Stimulated activated naive B cell treated with anti-CD40 and anti-IgM and Interleukin-4, amounts not matched to agents 10 μg/mL and 1 μg/mL and 100 μg/mL, for 72 hours (primary cell): ENCODE measurements at regions not wholly inside any gene's neighbourhood (a gene's known extent, or its start where the extent isn't known, plus 50 kb on each side); places are given as distances from the start of the nearest gene placed in this dataset.

Source experiments
- ATAC-seq, 2 donors: fragments of 150-1000 bp; cut with Tn5 transposase; replicated peaks; 2 replicates each; pipeline ENCODE4 v1.10.0; 2021; ENCODE audit warnings: moderate library complexity in 1 of 2
- DNase-seq: peaks from one replicate; pipeline ENCODE4 v3.0.0; 2021
- H3K27ac Mint-ChIP-seq: one replicate; pipeline ENCODE4 v1.8.0; 2022; ENCODE audit warnings: mild to moderate bottlenecking, mixed read lengths
- H3K27me3 Mint-ChIP-seq, 2 donors: one replicate each; pipeline ENCODE4 v1.8.0; 2022; ENCODE audit warnings: mixed read lengths in 2 of 2
- H3K36me3 Mint-ChIP-seq, 2 donors: one replicate each; pipeline ENCODE4 v1.8.0; 2022; ENCODE audit warnings: mixed read lengths in 2 of 2, mild to moderate bottlenecking in 1 of 2
- H3K4me1 Mint-ChIP-seq, 2 donors: one replicate each; pipeline ENCODE4 v1.8.0; 2022; ENCODE audit warnings: mixed read lengths in 2 of 2, mild to moderate bottlenecking in 1 of 2
- H3K4me3 Mint-ChIP-seq, 2 donors: one replicate each; pipeline ENCODE4 v1.8.0; 2022; ENCODE audit warnings: mild to moderate bottlenecking in 2 of 2, mixed read lengths in 2 of 2, moderate library complexity in 1 of 2
- H3K9me3 Mint-ChIP-seq, 2 donors: one replicate each; pipeline ENCODE4 v1.8.0; 2022; ENCODE audit warnings: mixed read lengths in 2 of 2, mild to moderate bottlenecking in 1 of 2

GRCh38 chr9:26368241-26368640, 524.4 kb downstream of the CAAP1 start:
- H3K9me3 Mint-ChIP-seq, result peaks cover 0 to 4% of the 10 kb centered on the region in 2 donors
- ATAC-seq, result no peak

DNA sequence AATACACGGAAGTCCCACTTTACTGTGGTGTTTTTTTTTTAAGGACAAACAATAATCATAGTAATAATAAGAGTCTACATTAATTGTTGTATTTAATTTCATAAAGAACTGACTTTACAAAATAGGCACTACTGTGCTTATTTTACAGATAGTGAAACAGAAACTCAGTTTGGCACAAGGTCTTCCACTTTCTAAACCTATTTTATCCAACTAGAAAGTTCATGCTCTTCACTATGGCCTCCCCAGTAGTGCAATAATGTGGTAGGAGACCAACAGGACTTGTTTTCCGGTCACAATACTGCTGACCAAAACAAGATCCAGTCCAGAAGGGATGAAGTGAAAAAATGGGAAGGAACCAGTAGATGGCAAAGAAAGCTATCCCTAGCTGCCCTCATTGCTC, 531.6 kb downstream of the CAAP1 start:
- ATAC-seq, result no peak
- H3K4me1 Mint-ChIP-seq, result no peaks in the 10 kb centered on the region
- no peaks in the 10 kb centered on the region for H3K27me3 Mint-ChIP-seq

More at GRCh38 chr9:26368241-26368640, 524.4 kb downstream of the CAAP1 start:
- Mint-ChIP-seq H3K36me3 (no peaks in the 10 kb centered on the region), H3K27ac (no peak overlapping the region), H3K4me3 (no peak overlapping the region), H3K4me1 (no peaks in the 10 kb centered on the region), H3K27me3 (no peaks in the 10 kb centered on the region)
- no peak for DNase-seq

GRCh38 chr9:26358836-26359235, 533.8 kb downstream of the CAAP1 start:
- no peaks in the 10 kb centered on the region for H3K36me3 Mint-ChIP-seq
- ATAC-seq, result no peak
- no peak overlapping the region for H3K27ac Mint-ChIP-seq
- no peaks in the 10 kb centered on the region for H3K27me3 Mint-ChIP-seq
- no peak overlapping the region for H3K4me3 Mint-ChIP-seq
- no peak for DNase-seq
- no peaks in the 10 kb centered on the region for H3K4me1 Mint-ChIP-seq
- H3K9me3 Mint-ChIP-seq, result peaks cover 0 to 4% of the 10 kb centered on the region in 2 donors

More for the DNA sequence above, 531.6 kb downstream of the CAAP1 start:
- Mint-ChIP-seq H3K4me3 (no peak overlapping the region), H3K9me3 (peaks cover 0 to 5% of the 10 kb centered on the region in 2 donors), H3K36me3 (no peaks in the 10 kb centered on the region), H3K27ac (no peak overlapping the region)
- DNase-seq, result no peak

DNA sequence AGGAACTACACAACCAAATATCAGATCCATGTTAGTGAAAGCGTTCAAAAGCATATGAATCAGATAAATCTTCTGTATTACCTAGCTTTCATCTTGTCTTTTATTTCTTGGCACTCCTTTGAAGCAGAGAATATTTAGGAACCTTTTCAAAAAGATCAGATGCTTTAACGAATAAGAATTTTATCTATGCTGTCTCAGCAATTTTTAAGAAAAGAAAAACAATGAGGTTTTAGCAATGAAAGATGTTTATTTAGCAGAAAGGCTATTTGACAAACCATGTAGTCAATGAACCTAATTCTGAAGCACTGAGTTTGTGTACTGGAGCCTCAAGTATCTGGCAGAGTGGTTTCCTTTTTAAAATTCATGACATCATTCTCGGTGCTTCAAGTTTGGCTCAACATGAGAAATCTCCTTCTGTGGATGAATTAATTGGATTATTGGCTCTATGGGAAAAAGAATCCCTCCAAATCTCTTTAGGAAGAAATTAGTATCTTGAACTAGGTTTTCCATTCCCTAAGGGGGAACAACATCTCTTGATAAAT, 534.7 kb downstream of the CAAP1 start:
- DNase-seq, result no peak

GRCh38 chr9:26356491-26356890, 536.1 kb downstream of the CAAP1 start:
- DNase-seq (no peak), ATAC-seq (no peak)
- Mint-ChIP-seq H3K9me3 (peaks cover 2 to 4% of the 10 kb centered on the region in 2 donors), H3K27ac (no peak overlapping the region), H3K36me3 (no peaks in the 10 kb centered on the region), H3K4me3 (no peak overlapping the region), H3K4me1 (no peaks in the 10 kb centered on the region), H3K27me3 (no peaks in the 10 kb centered on the region)

More for the DNA sequence above, 534.7 kb downstream of the CAAP1 start:
- Mint-ChIP-seq H3K27me3 (no peaks in the 10 kb centered on the region), H3K4me3 (no peak overlapping the region), H3K27ac (no peak overlapping the region), H3K36me3 (no peaks in the 10 kb centered on the region), H3K4me1 (no peaks in the 10 kb centered on the region), H3K9me3 (peaks cover 0 to 5% of the 10 kb centered on the region in 2 donors)
- no peak for ATAC-seq

DNA sequence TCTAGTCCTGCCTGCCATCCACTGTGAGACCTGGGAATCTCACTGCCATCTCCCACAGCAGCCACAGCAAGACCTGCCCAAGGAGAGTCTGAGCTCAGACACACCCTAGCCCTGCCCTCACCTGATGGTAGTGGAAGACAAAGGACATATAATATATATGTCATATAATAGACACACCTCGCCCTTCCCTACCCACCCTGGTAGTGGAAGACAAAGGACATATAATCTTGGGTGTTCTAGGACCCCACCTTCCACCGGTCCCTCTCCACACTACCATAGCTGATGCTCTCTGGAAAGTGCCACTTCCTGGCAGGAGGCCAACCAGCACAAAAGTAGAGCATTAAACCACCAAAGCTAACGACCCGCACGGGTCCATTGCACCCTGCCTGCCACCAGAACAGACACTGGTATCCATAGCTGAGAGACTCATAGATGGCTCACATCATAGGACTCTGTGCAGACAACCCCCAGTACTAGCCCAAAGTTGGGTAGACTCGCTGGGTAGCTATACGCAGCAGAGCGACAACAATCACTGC, 545.6 kb downstream of the CAAP1 start:
- DNase-seq (no peak), ATAC-seq (no peak)
- no peak overlapping the region for H3K4me3 Mint-ChIP-seq
- peaks cover 0 to 2% of the 10 kb centered on the region in 2 donors for H3K36me3 Mint-ChIP-seq
- H3K27ac Mint-ChIP-seq, result no peak overlapping the region
- no peaks in the 10 kb centered on the region for H3K27me3 Mint-ChIP-seq
- H3K4me1 Mint-ChIP-seq, result no peaks in the 10 kb centered on the region
- H3K9me3 Mint-ChIP-seq, result peaks cover 11 to 19% of the 10 kb centered on the region in 2 donors

DNA sequence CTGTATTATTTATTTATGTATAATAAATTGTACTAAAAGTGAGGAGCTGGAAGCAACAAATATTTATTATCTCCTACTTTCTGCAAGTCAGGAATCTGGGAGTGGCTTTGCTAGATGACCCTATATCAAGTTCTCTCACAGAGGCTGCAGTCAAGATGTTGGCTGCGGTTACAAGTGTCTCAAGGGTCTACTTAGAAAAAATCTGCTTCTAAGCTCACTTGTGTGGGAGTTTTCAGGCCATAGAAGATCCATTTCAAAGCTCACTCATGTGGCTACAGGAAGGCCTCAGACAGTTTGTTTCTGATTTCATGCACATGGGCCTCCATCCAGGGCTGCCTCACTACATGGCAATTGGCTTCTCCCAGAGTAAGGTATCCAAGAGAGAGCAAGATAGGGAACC, 551.1 kb downstream of the CAAP1 start:
- Mint-ChIP-seq H3K27me3 (no peaks in the 10 kb centered on the region), H3K4me3 (no peak overlapping the region)
- ATAC-seq, result no peak

GRCh38 chr9:26339796-26340195, 552.8 kb downstream of the CAAP1 start:
- no peak for ATAC-seq
- no peak for DNase-seq
- Mint-ChIP-seq H3K9me3 (peaks cover 7 to 15% of the 10 kb centered on the region in 2 donors), H3K4me1 (no peaks in the 10 kb centered on the region), H3K36me3 (peaks cover 0 to 2% of the 10 kb centered on the region in 2 donors), H3K27me3 (no peaks in the 10 kb centered on the region), H3K27ac (no peak overlapping the region), H3K4me3 (no peak overlapping the region)

More for the DNA sequence above, 551.1 kb downstream of the CAAP1 start:
- Mint-ChIP-seq H3K9me3 (peaks cover 7 to 15% of the 10 kb centered on the region in 2 donors), H3K4me1 (no peaks in the 10 kb centered on the region), H3K36me3 (peaks cover 0 to 2% of the 10 kb centered on the region in 2 donors), H3K27ac (no peak overlapping the region)
- DNase-seq, result no peak

- ATAC-seq (no peak), DNase-seq (no peak)
- Mint-ChIP-seq H3K4me3 (no peak overlapping the region), H3K9me3 (peaks cover 0 to 3% of the 10 kb centered on the region in 2 donors), H3K4me1 (no peaks in the 10 kb centered on the region), H3K27me3 (no peaks in the 10 kb centered on the region), H3K36me3 (no peaks in the 10 kb centered on the region), H3K27ac (no peak overlapping the region)
Measured at GRCh38 chr9:26335116-26335515, 557.5 kb downstream of the CAAP1 start.

DNA sequence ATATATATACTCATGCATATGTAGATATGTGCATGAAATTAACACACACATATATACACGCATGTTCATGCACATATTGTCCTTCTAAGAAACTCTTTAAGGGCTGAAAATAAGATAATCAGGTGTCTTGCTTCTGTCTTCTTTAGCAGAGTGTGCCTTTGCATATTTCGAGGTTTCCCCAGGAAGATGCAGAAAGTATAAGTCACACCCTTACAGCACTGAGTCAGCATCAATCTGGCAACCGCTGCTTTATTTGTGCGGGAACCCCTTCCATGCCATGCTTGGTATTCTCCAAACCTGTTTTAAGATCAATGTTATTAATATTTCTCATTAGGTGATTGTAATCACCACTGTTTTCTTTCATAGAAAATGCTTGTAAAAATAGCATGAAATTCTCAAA, 557.9 kb downstream of the CAAP1 start:
- ATAC-seq, result no peak
- Mint-ChIP-seq H3K36me3 (no peaks in the 10 kb centered on the region), H3K27me3 (no peaks in the 10 kb centered on the region), H3K27ac (no peak overlapping the region), H3K9me3 (peaks cover 0 to 3% of the 10 kb centered on the region in 2 donors), H3K4me3 (no peak overlapping the region), H3K4me1 (no peaks in the 10 kb centered on the region)
- DNase-seq, result no peak

GRCh38 chr9:26331223-26331622, 561.4 kb downstream of the CAAP1 start:
- H3K9me3 Mint-ChIP-seq, result peaks cover 0 to 3% of the 10 kb centered on the region in 2 donors
- H3K27ac Mint-ChIP-seq, result no peak overlapping the region
- no peaks in the 10 kb centered on the region for H3K4me1 Mint-ChIP-seq
- no peaks in the 10 kb centered on the region for H3K27me3 Mint-ChIP-seq
- DNase-seq (no peak), ATAC-seq (no peak)
- H3K4me3 Mint-ChIP-seq, result no peak overlapping the region
- H3K36me3 Mint-ChIP-seq, result no peaks in the 10 kb centered on the region

DNA sequence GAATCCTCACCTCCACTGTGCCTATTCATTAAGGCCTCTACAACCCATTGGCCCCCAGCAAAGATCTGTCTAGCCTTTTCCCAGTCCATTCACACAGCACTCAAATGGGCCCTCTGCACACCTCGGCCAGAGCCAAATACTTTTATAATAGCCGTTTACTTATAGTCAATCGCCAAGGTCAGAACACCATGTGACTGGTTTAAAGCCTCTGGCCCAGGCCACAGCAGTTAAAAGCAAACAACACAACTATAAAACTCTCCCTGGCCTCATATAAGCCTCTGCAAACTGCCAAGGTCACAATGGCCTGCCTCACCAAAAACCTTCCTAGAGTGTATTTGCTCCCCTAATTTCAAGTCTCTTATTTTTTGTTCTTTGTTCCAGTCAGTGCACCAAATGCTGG, 562.6 kb downstream of the CAAP1 start:
- no peak overlapping the region for H3K4me3 Mint-ChIP-seq
- no peaks in the 10 kb centered on the region for H3K27me3 Mint-ChIP-seq
- DNase-seq (no peak), ATAC-seq (no peak)
- no peaks in the 10 kb centered on the region for H3K36me3 Mint-ChIP-seq
- H3K9me3 Mint-ChIP-seq, result peaks cover 0 to 3% of the 10 kb centered on the region in 2 donors
- no peak overlapping the region for H3K27ac Mint-ChIP-seq
- no peaks in the 10 kb centered on the region for H3K4me1 Mint-ChIP-seq

DNA sequence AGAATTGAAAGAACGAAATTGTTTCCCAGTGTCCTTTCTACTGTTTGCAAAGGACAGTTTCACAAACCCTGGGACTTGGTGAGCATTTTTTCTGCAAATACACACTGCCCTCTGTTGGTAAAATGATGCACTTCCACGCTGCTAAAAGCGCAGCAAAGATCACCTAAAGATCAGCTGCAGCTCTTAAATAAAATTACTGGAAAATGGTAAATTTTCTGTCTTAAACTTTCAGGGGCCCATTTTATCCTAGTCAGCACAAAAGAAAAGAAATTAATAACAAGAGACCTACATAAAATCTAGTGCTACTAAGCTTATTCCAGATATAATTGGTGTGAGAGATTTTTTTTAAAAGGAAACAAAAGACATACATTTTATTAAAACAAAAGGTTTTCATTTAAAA, 566.0 kb downstream of the CAAP1 start:
- ATAC-seq, result peak; percentile 48 to 67
- Mint-ChIP-seq H3K27me3 (no peaks in the 10 kb centered on the region), H3K36me3 (no peaks in the 10 kb centered on the region), H3K4me1 (no peaks in the 10 kb centered on the region), H3K9me3 (peaks cover 0 to 3% of the 10 kb centered on the region in 2 donors), H3K4me3 (no peak overlapping the region), H3K27ac (no peak overlapping the region)
- DNase-seq, result peak; percentile 5

DNA sequence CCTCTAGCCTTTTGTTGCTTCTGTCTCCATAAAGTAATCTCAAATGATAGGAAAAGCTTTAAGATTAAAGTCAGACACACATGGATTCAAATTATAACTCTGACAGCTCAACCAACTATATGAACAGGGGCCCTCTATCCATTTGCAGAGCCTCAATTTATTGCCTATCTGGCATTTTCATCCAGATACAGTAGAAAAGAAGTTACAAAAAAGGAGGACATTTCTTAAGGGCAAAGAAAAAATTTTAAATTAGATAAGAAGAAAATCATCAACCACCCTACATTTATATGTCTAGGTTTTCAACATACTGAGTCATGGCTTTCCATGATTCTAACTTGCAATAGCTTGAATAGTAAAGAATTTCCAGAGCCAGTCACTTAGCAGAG, 567.2 kb downstream of the CAAP1 start:
- no peaks in the 10 kb centered on the region for H3K27me3 Mint-ChIP-seq
- no peaks in the 10 kb centered on the region for H3K4me1 Mint-ChIP-seq
- H3K27ac Mint-ChIP-seq, result no peak overlapping the region
- H3K9me3 Mint-ChIP-seq, result no peaks in the 10 kb centered on the region
- no peak for ATAC-seq
- H3K36me3 Mint-ChIP-seq, result no peaks in the 10 kb centered on the region
- no peak overlapping the region for H3K4me3 Mint-ChIP-seq
- no peak for DNase-seq

- ATAC-seq (no peak), DNase-seq (no peak)
- Mint-ChIP-seq H3K27ac (no peak overlapping the region), H3K36me3 (no peaks in the 10 kb centered on the region), H3K4me3 (no peak overlapping the region), H3K9me3 (no peaks in the 10 kb centered on the region), H3K27me3 (no peaks in the 10 kb centered on the region), H3K4me1 (no peaks in the 10 kb centered on the region)
Measured at GRCh38 chr9:26324786-26325443, 567.7 kb downstream of the CAAP1 start.
